ENCODE measurements at regions not wholly inside any gene's neighbourhood (a gene's known extent, or its start where the extent isn't known, plus 50 kb on each side); places are given as distances from the start of the nearest gene placed in this dataset.

DNA sequence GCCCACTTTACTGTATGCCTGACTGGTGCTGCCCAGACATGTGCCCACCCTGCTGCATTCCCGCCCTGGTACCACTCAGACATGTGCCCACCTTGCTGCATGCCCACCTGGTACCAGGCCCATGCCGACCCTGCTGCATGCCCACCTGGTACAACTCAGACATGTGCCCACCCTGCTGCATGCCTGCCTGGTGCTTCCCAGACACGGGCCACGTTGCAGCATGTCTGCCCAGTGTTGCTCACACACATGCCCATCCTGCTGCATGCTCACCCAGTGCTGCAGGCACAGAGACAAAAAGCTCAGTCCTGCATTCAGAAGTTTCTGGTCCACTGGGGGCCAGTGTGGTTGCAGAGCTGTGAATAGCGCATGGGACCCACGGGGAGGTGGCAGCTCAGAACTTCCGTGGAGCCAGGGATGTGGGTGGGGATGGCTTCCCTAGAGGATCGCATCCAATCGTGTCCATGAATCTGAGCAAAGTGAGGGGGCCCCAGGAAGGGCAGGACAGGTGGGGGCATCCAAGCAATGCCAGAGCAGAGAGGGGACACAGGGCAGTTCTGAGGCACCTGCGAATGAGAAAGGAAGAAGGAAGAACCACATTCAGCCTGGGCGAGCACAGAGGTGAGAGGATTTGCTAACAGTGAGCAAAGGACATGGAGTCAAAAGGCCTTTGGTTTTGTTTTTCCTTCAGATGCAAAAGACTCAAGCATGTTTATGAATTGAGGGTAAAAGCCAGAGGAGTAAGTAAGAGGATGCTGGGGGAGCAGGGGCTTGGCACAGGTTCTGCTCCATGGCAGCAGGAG, 175.9 kb upstream of the C14orf180 start:
- peaks cover 16% of the 10 kb centered on the region for H3K4me1 ChIP-seq (ENCODE audit: insufficient read depth, low read length)
- no peaks in the 10 kb centered on the region for H3K36me3 Mint-ChIP-seq (ENCODE audit: low read depth)
- H3K4me3 ChIP-seq (ENCODE audit: low read length): no peak overlapping the region
- H3K27ac Mint-ChIP-seq: no peak overlapping the region
- TF ChIP-seq, protein P1, sequence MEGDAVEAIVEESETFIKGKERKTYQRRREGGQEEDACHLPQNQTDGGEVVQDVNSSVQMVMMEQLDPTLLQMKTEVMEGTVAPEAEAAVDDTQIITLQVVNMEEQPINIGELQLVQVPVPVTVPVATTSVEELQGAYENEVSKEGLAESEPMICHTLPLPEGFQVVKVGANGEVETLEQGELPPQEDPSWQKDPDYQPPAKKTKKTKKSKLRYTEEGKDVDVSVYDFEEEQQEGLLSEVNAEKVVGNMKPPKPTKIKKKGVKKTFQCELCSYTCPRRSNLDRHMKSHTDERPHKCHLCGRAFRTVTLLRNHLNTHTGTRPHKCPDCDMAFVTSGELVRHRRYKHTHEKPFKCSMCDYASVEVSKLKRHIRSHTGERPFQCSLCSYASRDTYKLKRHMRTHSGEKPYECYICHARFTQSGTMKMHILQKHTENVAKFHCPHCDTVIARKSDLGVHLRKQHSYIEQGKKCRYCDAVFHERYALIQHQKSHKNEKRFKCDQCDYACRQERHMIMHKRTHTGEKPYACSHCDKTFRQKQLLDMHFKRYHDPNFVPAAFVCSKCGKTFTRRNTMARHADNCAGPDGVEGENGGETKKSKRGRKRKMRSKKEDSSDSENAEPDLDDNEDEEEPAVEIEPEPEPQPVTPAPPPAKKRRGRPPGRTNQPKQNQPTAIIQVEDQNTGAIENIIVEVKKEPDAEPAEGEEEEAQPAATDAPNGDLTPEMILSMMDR (IDR thresholded peaks at IDR 0.05): no peak
- ATAC-seq (ENCODE audit: poor library complexity): no peak
- no peak overlapping the region for H3K27ac ChIP-seq (ENCODE audit: low read depth in 1 of 2, low read length in 2 of 2)
- DNase-seq: no peak
- ChIA-PET CTCF (no interaction called here), POLR2A (no interaction called here)
- no peaks in the 10 kb centered on the region for H3K27me3 Mint-ChIP-seq
- H3K4me1 Mint-ChIP-seq (ENCODE audit: low read depth): peaks cover 15% of the 10 kb centered on the region
- peaks cover 2 to 3% of the 10 kb centered on the region in 2 experiments for H3K9me3 ChIP-seq (ENCODE audit: control insufficient read depth in 1 of 2, insufficient read depth in 1 of 2, low read length in 2 of 2)
- peaks cover 3% of the 10 kb centered on the region for H3K9me3 Mint-ChIP-seq
- H3K27me3 ChIP-seq (ENCODE audit: control insufficient read depth in 1 of 2, insufficient read depth in 2 of 2, low read length in 2 of 2): no peaks in the 10 kb centered on the region
- intact Hi-C loops (cut with DNase I, micrococcal nuclease): loop anchor here (5.0 kb wide), 2 partner anchors 266 to 326 kb away; partner anchors contain the start of gene KIF26A (in 1 of the 2)
- no peak overlapping the region for H3K4me3 Mint-ChIP-seq
- no peaks in the 10 kb centered on the region for H3K36me3 ChIP-seq (ENCODE audit: insufficient read depth, low read length)

DNA sequence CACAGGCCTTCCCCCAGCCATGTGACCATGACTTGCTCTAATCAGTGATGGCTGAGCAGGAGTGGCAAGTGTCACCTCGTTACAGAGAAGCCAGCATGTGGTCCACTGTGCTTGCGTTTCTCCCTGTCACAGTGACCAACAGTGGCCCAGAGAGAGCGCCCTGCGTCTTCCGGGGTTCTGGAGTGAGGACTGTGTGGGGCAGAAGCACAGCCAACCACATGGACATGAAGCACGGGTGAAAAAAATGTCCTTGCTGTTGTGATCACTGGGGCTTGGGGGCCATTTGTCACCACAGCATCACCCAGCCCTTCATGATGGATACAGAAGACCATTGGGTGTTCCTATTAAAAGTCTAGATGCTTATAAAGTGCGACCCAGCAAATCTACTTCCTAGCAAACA, 174.6 kb upstream of the C14orf180 start:
- peaks cover 3% of the 10 kb centered on the region for H3K9me3 Mint-ChIP-seq
- no peak overlapping the region for H3K27ac Mint-ChIP-seq
- H3K4me1 ChIP-seq (ENCODE audit: insufficient read depth, low read length): peaks cover 3% of the 10 kb centered on the region
- POLR2A ChIA-PET: no interaction called here
- CTCF ChIA-PET: no interaction called here
- TF ChIP-seq, protein P1 (IDR thresholded peaks at IDR 0.05): no peak
- no peak overlapping the region for H3K27ac ChIP-seq (ENCODE audit: low read depth in 1 of 2, low read length in 2 of 2)
- no peak overlapping the region for H3K4me3 ChIP-seq (ENCODE audit: low read length)
- no peaks in the 10 kb centered on the region for H3K27me3 Mint-ChIP-seq
- H3K27me3 ChIP-seq (ENCODE audit: control insufficient read depth in 1 of 2, insufficient read depth in 2 of 2, low read length in 2 of 2): no peaks in the 10 kb centered on the region
- H3K4me1 Mint-ChIP-seq (ENCODE audit: low read depth): peaks cover 2% of the 10 kb centered on the region
- H3K36me3 ChIP-seq (ENCODE audit: insufficient read depth, low read length): no peaks in the 10 kb centered on the region
- ATAC-seq (ENCODE audit: poor library complexity): no peak
- H3K9me3 ChIP-seq (ENCODE audit: control insufficient read depth in 1 of 2, insufficient read depth in 1 of 2, low read length in 2 of 2): peaks cover 4 to 7% of the 10 kb centered on the region in 2 experiments
- intact Hi-C loops (cut with DNase I, micrococcal nuclease): loop anchor here (5.0 kb wide), 2 partner anchors 268 to 328 kb away; partner anchors contain the start of gene KIF26A (in 1 of the 2)
- no peak overlapping the region for H3K4me3 Mint-ChIP-seq
- H3K36me3 Mint-ChIP-seq (ENCODE audit: low read depth): no peaks in the 10 kb centered on the region
- no peak for DNase-seq

DNA sequence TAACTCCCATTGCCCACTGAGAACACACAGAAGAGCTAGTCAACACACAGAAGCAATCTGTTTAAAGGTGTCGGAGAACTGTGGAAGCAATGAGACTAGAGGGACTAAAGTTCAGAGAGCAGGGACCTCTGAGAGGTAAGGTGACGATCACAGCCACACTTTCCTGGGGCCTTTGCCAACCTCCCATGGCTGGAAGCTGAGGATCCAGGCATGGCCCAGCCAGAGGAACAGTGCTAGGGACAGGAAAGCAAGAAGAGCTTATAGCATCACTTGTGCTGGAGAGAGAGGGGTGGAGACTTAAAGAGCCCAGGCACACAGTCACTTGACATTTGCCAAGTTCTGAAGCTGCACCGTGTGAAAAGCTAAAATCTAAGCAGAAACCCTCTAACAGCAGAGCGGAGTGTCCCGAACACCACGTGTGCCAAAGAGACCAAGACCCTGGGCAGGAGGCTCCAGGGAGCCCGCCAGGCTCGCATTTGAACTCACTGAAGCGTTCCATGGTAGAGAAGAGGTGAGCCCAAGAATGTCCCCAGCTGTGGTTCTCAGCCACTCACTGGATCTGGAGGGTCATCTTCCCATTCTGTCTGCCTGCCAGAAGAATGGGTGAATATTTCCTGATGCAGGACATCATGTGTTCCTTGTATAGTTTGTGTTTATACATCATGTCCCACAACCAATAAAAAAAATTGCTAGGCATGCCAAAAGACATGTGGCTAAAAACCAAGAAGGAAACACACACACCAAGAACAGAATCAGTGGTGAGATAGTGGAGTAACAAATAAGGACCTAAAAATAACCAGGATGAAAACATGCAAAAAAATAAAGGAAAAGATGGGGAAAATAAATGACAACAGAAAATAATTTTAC, 174.0 kb upstream of the C14orf180 start:
- H3K27me3 Mint-ChIP-seq: no peaks in the 10 kb centered on the region
- H3K9me3 ChIP-seq (ENCODE audit: control insufficient read depth in 1 of 2, insufficient read depth in 1 of 2, low read length in 2 of 2): peaks cover 4 to 7% of the 10 kb centered on the region in 2 experiments
- intact Hi-C loops (cut with DNase I, micrococcal nuclease): no loop called here
- ChIA-PET POLR2A (no interaction called here), CTCF (no interaction called here)
- H3K9me3 Mint-ChIP-seq: peaks cover 3% of the 10 kb centered on the region
- ATAC-seq (ENCODE audit: poor library complexity) (no peak), DNase-seq (no peak)
- no peaks in the 10 kb centered on the region for H3K36me3 Mint-ChIP-seq (ENCODE audit: low read depth)
- H3K4me3 ChIP-seq (ENCODE audit: low read length): no peak overlapping the region
- H3K27me3 ChIP-seq (ENCODE audit: control insufficient read depth in 1 of 2, insufficient read depth in 2 of 2, low read length in 2 of 2): no peaks in the 10 kb centered on the region
- no peaks in the 10 kb centered on the region for H3K4me1 ChIP-seq (ENCODE audit: insufficient read depth, low read length)
- H3K4me3 Mint-ChIP-seq: no peak overlapping the region
- H3K27ac ChIP-seq (ENCODE audit: low read depth in 1 of 2, low read length in 2 of 2): no peak overlapping the region
- TF ChIP-seq, protein P1 (IDR thresholded peaks at IDR 0.05): no peak
- no peaks in the 10 kb centered on the region for H3K4me1 Mint-ChIP-seq (ENCODE audit: low read depth)
- no peak overlapping the region for H3K27ac Mint-ChIP-seq
- H3K36me3 ChIP-seq (ENCODE audit: insufficient read depth, low read length): no peaks in the 10 kb centered on the region
